IMR-90 (cell line): ENCODE measurements at regions not wholly inside any gene's neighbourhood (a gene's known extent, or its start where the extent isn't known, plus 50 kb on each side); places are given as distances from the start of the nearest gene placed in this dataset.

Experiments used
- ATAC-seq: fragments of 200-7000 bp; cut with Tn5 transposase; 2 replicates; pipeline ENCODE4 v1.9.1; 2020; ENCODE audit warnings: low read depth, mild to moderate bottlenecking, moderate library complexity
- BruUV-seq: library from RNA; stranded (reverse); fragments of 400-500 nt; replicated peaks from 2 replicates; lab custom pipeline; 2021; lab: Mats Ljungman, UMichigan
- CTCF ChIA-PET: fragments of 300-600 bp; formaldehyde crosslinking; extraction: SDS; loops from one replicate; lab custom pipeline; 2021; ENCODE audit warnings: antibody characterized with exemption; lab: Yijun Ruan, JAX
- POLR2A ChIA-PET: fragments of 300-600 bp; sonication (Branson Sonifier 250); formaldehyde crosslinking; loops from one replicate; lab custom pipeline; 2022; ENCODE audit warnings: antibody characterized with exemption; ENCODE audit not compliant: unreplicated experiment; lab: Charles Lee
- DNase-seq: peaks from one replicate; pipeline ENCODE4 v3.0.0; 2013
- H2AFZ ChIP-seq: replicated peaks from 2 replicates; pipeline ENCODE3; 2013; ENCODE audit warnings: low read length, mild to moderate bottlenecking; ENCODE audit not compliant: poor library complexity
- H2AK5ac ChIP-seq: 2 replicates; pipeline ENCODE4 v1.6.1; 2013; ENCODE audit warnings: low read depth, low read length, inconsistent platforms
- H2AK9ac ChIP-seq: replicated peaks from 2 replicates; pipeline ENCODE3; 2013; ENCODE audit warnings: mild to moderate bottlenecking, low read depth, low read length, moderate library complexity; ENCODE audit not compliant: poor library complexity
- H2BK120ac ChIP-seq: 2 replicates; pipeline ENCODE4 v1.6.1; 2013; ENCODE audit warnings: low read depth, low read length, inconsistent platforms
- H2BK15ac ChIP-seq: 3 replicates; pipeline ENCODE4 v1.6.1; 2013; ENCODE audit warnings: low read depth, low read length, inconsistent platforms
- H2BK20ac ChIP-seq: 2 replicates; pipeline ENCODE4 v1.6.1; 2013; ENCODE audit warnings: low read depth, mild to moderate bottlenecking, inconsistent platforms, low read length, moderate library complexity
- H2BK5ac ChIP-seq: 2 replicates; pipeline ENCODE4 v1.6.1; 2013; ENCODE audit warnings: mild to moderate bottlenecking, low read depth, low read length, inconsistent platforms; ENCODE audit not compliant: poor library complexity, severe bottlenecking
- H3K14ac ChIP-seq: replicated peaks from 2 replicates; pipeline ENCODE4 v1.6.1; 2013; ENCODE audit warnings: low read depth, low read length, inconsistent platforms
- H3K18ac ChIP-seq: 2 replicates; pipeline ENCODE4 v1.6.1; 2013; ENCODE audit warnings: low read depth, low read length, control low read depth
- H3K23ac ChIP-seq: 2 replicates; pipeline ENCODE4 v1.6.1; 2013; ENCODE audit warnings: low read depth, low read length, inconsistent platforms
- H3K27ac ChIP-seq: 2 replicates; pipeline ENCODE4 v1.5.1; 2013; ENCODE audit warnings: mild to moderate bottlenecking, control low read depth, low read length; ENCODE audit not compliant: insufficient read depth
- H3K27me3 ChIP-seq: 2 replicates; pipeline ENCODE4 v1.6.1; 2013; ENCODE audit warnings: low read length; ENCODE audit not compliant: control insufficient read depth, insufficient read depth
- H3K36me3 ChIP-seq: 2 replicates; pipeline ENCODE4 v1.6.1; 2013; ENCODE audit warnings: low read length, mixed read lengths; ENCODE audit not compliant: control insufficient read depth, insufficient read depth
- H3K4ac ChIP-seq: 2 replicates; pipeline ENCODE4 v1.6.1; 2013; ENCODE audit warnings: low read depth, low read length, inconsistent platforms
- H3K4me1 ChIP-seq: 2 replicates; pipeline ENCODE4 v1.6.1; 2013; ENCODE audit warnings: low read length, mixed read lengths; ENCODE audit not compliant: control insufficient read depth, insufficient read depth
- H3K4me2 ChIP-seq: 2 replicates; pipeline ENCODE4 v1.6.1; 2013; ENCODE audit warnings: low read depth, mild to moderate bottlenecking, control low read depth, low read length, moderate library complexity
- H3K4me3 ChIP-seq: 2 replicates; pipeline ENCODE4 v1.5.1; 2013; ENCODE audit warnings: low read depth, mild to moderate bottlenecking, control low read depth, low read length, moderate library complexity; ENCODE audit not compliant: insufficient read depth
- H3K56ac ChIP-seq: 2 replicates; pipeline ENCODE4 v1.6.1; 2013; ENCODE audit warnings: low read length, inconsistent platforms; ENCODE audit not compliant: insufficient read depth; ENCODE audit errors: extremely low read depth
- H3K79me1 ChIP-seq, 2 experiments: 2 replicates each; pipeline ENCODE4 v1.6.1; 2013; ENCODE audit warnings: low read length in 2 of 2, inconsistent platforms in 1 of 2, low read depth in 1 of 2
- H3K9ac ChIP-seq: 2 replicates; pipeline ENCODE4 v1.6.1; 2013; ENCODE audit warnings: low read depth, low read length, control low read depth
- H3K9me1 ChIP-seq: 2 replicates; pipeline ENCODE4 v1.6.1; 2013; ENCODE audit warnings: low read length, inconsistent platforms; ENCODE audit not compliant: insufficient read depth
- H3K9me3 ChIP-seq: 2 replicates; pipeline ENCODE4 v1.6.1; 2013; ENCODE audit warnings: low read length; ENCODE audit not compliant: control insufficient read depth, insufficient read depth
- H4K20me1 ChIP-seq: 2 replicates; pipeline ENCODE4 v1.6.1; 2013; ENCODE audit warnings: low read length, inconsistent platforms; ENCODE audit not compliant: insufficient read depth
- H4K5ac ChIP-seq: 2 replicates; pipeline ENCODE4 v1.6.1; 2013; ENCODE audit warnings: mild to moderate bottlenecking, low read depth, low read length, control low read depth
- H4K8ac ChIP-seq, 2 experiments: 2 replicates each; pipeline ENCODE4 v1.6.1; 2013; ENCODE audit warnings: low read depth in 2 of 2, low read length in 2 of 2, control low read depth in 1 of 2, inconsistent platforms in 1 of 2
- H4K91ac ChIP-seq: 2 replicates; pipeline ENCODE4 v1.6.1; 2013; ENCODE audit warnings: low read depth, low read length, inconsistent platforms; ENCODE audit not compliant: insufficient read depth
- BHLHE40 ChIP-seq: fragments of 150-350 bp; IDR thresholded peaks from 2 replicates; pipeline ENCODE4 v1.6.1; 2016; ENCODE audit warnings: mild to moderate bottlenecking, low read depth, low read length
- CEBPB ChIP-seq: IDR thresholded peaks from 2 replicates; pipeline ENCODE4 v1.6.1; 2012; ENCODE audit warnings: low read depth, low read length, improper control_type of control experiment
- CHD1 ChIP-seq: IDR thresholded peaks from 2 replicates; pipeline ENCODE4 v1.6.1; 2012; ENCODE audit warnings: low read depth, low read length, improper control_type of control experiment
- FOS ChIP-seq: fragments of 150-350 bp; IDR thresholded peaks from 2 replicates; pipeline ENCODE4 v1.6.1; 2016; ENCODE audit warnings: low read depth, low read length
- MAFK ChIP-seq: IDR thresholded peaks from 2 replicates; pipeline ENCODE4 v1.6.1; 2012; ENCODE audit warnings: low read depth, low read length, improper control_type of control experiment
- MAZ ChIP-seq: IDR thresholded peaks from 2 replicates; pipeline ENCODE4 v1.6.1; 2012; ENCODE audit warnings: low read depth, mild to moderate bottlenecking, low read length, improper control_type of control experiment, moderate library complexity, borderline replicate concordance
- MXI1 ChIP-seq: IDR thresholded peaks from 2 replicates; pipeline ENCODE4 v1.6.1; 2012; ENCODE audit warnings: low read depth, mild to moderate bottlenecking, low read length, moderate library complexity, borderline replicate concordance
- NFE2L2 ChIP-seq: fragments of 150-350 bp; IDR thresholded peaks from 2 replicates; pipeline ENCODE4 v1.6.1; 2016; ENCODE audit warnings: low read depth, mild to moderate bottlenecking, low read length
- POLR2A ChIP-seq: IDR thresholded peaks from 2 replicates; pipeline ENCODE4 v1.6.1; 2012; ENCODE audit warnings: mild to moderate bottlenecking, low read depth, low read length
- RAD21 ChIP-seq: IDR thresholded peaks from 2 replicates; pipeline ENCODE4 v1.6.1; 2012; ENCODE audit warnings: low read length, improper control_type of control experiment
- RCOR1 ChIP-seq: IDR thresholded peaks from 2 replicates; pipeline ENCODE4 v1.6.1; 2012; ENCODE audit warnings: mild to moderate bottlenecking, low read length, improper control_type of control experiment; ENCODE audit not compliant: insufficient replicate concordance
- RFX5 ChIP-seq: IDR thresholded peaks from 2 replicates; pipeline ENCODE4 v1.8.0; 2012; ENCODE audit warnings: low read depth, mild to moderate bottlenecking, low read length, moderate library complexity
- SMC3 ChIP-seq: fragments of 150-350 bp; IDR thresholded peaks from 2 replicates; pipeline ENCODE4 v1.6.1; 2016; ENCODE audit warnings: low read depth, mild to moderate bottlenecking, antibody characterized with exemption, low read length, moderate library complexity
- USF2 ChIP-seq: fragments of 150-350 bp; IDR thresholded peaks from 2 replicates; pipeline ENCODE4 v1.6.1; 2017; ENCODE audit warnings: mild to moderate bottlenecking, antibody characterized with exemption, low read length, low read depth
- WGBS, 2 experiments: methylation state at CpG; one replicate each; pipeline versions ENCODE4 v1.1.5 to v1.1.7; 2013; ENCODE audit warnings: missing lambda C conversion rate in 2 of 2; ENCODE audit not compliant: insufficient read length in 1 of 2; ENCODE audit errors: extremely low coverage in 2 of 2; 5-methylcytosine and 5-hydroxymethylcytosine counted together
- dilution Hi-C: fragments of 300-500 bp; cut with HindIII; formaldehyde crosslinking; loops from one replicate; pipeline ENCODE4 v1.14.3; 2018; ENCODE audit warnings: low sequenced_read_pairs; ENCODE audit not compliant: unreplicated experiment
- in situ Hi-C: fragments of 300-500 bp; cut with MboI; formaldehyde crosslinking; loops from 3 replicates; pipeline ENCODE4 v1.14.3; 2019; ENCODE audit warnings: low sequenced_read_pairs, inconsistent platforms, mixed read lengths
- intact Hi-C: fragments of 100-400 bp; cut with micrococcal nuclease; formaldehyde crosslinking; loops from 2 replicates; pipeline ENCODE4 v1.10.0; 2022
- TF ChIP-seq, protein P1 (sequence below): fragments of 150-350 bp; IDR thresholded peaks from 2 replicates; pipeline ENCODE4 v1.6.1; 2016; ENCODE audit warnings: low read depth, mild to moderate bottlenecking, low read length, moderate library complexity, borderline replicate concordance
- TF ChIP-seq, protein P2 (sequence below): conservative IDR thresholded peaks from 2 replicates; pipeline ENCODE4 v1.5.1; 2012; ENCODE audit warnings: mild to moderate bottlenecking, low read depth, low read length, improper control_type of control experiment

DNA sequence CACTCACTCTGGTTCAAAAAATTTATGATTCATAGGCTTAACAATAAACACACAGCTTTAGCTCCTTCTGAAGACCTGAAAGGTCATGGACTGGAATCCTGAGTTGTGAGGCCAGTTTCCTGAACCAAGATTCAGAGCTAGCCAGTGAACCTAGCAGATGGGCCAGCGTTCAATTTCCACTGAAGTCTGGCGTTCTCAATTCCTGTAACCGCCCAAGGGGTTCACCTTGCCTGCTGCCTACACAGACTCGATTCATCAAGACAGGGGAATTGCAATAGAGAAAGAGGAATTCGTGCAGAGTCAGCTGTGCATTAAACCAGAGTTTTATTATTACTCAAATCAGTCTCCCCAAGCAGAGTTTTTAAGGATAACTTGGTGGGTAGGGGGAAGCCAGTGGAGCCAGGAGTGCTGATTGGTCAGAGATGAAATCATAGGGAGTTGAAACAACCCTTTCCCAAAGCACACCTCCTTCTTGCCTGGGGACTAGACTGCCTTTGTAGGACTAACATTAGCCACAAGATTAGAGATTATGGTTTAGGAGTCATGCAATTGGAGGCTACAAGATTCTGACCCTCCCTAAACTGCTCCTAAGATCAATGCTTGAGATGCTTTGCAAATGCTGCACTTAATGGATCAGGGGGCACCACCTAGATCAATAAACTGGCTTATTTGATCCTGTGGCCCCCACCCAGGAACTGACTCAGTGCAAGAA is 117.5 kb upstream of the SHB start:
- Histone ChIP-seq H3K23ac (no peak overlapping the region), H4K20me1 (no peaks in the 10 kb centered on the region), H2BK5ac (no peak overlapping the region), H4K8ac (no peak overlapping the region), H2BK15ac (no peak overlapping the region), H3K4me2 (no peak overlapping the region), H3K56ac (no peak overlapping the region), H3K9me3 (no peaks in the 10 kb centered on the region), H3K27ac (no peak overlapping the region), H2BK120ac (no peak overlapping the region), H3K27me3 (peaks cover 11% of the 10 kb centered on the region), H2AFZ (no peak overlapping the region), H4K91ac (no peak overlapping the region), H3K4me1 (no peaks in the 10 kb centered on the region), H3K79me1 (no peaks in the 10 kb centered on the region), H3K14ac (no peak overlapping the region), H3K9me1 (no peaks in the 10 kb centered on the region), H2AK9ac (no peak overlapping the region), H4K5ac (no peak overlapping the region), H3K4me3 (no peak overlapping the region), H3K18ac (no peak overlapping the region), H2BK20ac (no peak overlapping the region), H3K36me3 (no peaks in the 10 kb centered on the region), H3K9ac (no peak overlapping the region), H2AK5ac (no peak overlapping the region), H3K4ac (no peak overlapping the region)
- intact Hi-C loops, result no loop called here
- TF ChIP-seq, protein P1, sequence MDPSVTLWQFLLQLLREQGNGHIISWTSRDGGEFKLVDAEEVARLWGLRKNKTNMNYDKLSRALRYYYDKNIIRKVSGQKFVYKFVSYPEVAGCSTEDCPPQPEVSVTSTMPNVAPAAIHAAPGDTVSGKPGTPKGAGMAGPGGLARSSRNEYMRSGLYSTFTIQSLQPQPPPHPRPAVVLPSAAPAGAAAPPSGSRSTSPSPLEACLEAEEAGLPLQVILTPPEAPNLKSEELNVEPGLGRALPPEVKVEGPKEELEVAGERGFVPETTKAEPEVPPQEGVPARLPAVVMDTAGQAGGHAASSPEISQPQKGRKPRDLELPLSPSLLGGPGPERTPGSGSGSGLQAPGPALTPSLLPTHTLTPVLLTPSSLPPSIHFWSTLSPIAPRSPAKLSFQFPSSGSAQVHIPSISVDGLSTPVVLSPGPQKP, result no peak
- TF ChIP-seq CHD1 (no peak), MAFK (no peak), BHLHE40 (no peak), RCOR1 (no peak), RFX5 (no peak), NFE2L2 (no peak), POLR2A (no peak), SMC3 (no peak), USF2 (no peak), RAD21 (no peak), MAZ (no peak), FOS (no peak), MXI1 (no peak), CEBPB (no peak)
- TF ChIP-seq, protein P2, sequence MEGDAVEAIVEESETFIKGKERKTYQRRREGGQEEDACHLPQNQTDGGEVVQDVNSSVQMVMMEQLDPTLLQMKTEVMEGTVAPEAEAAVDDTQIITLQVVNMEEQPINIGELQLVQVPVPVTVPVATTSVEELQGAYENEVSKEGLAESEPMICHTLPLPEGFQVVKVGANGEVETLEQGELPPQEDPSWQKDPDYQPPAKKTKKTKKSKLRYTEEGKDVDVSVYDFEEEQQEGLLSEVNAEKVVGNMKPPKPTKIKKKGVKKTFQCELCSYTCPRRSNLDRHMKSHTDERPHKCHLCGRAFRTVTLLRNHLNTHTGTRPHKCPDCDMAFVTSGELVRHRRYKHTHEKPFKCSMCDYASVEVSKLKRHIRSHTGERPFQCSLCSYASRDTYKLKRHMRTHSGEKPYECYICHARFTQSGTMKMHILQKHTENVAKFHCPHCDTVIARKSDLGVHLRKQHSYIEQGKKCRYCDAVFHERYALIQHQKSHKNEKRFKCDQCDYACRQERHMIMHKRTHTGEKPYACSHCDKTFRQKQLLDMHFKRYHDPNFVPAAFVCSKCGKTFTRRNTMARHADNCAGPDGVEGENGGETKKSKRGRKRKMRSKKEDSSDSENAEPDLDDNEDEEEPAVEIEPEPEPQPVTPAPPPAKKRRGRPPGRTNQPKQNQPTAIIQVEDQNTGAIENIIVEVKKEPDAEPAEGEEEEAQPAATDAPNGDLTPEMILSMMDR, result no peak
- dilution Hi-C loops, result no loop called here
- in situ Hi-C loops, result no loop called here
- ChIA-PET POLR2A (no interaction called here), CTCF (no interaction called here)
- WGBS, 2 experiments, result 0% methylated on average over 1 of the region's 5 CpGs; no CpG with 5 or more reads in 1 of the 2 experiments
- no peak for DNase-seq
- no TSS peak for BruUV-seq
- ATAC-seq, result no peak
